B cell (primary cell): ENCODE measurements at regions not wholly inside any gene's neighbourhood (a gene's known extent, or its start where the extent isn't known, plus 50 kb on each side); places are given as distances from the start of the nearest gene placed in this dataset.

Experiments
- EZH2 ChIP-seq: IDR thresholded peaks from 2 replicates; pipeline ENCODE4 v1.6.1; 2012; ENCODE audit warnings: borderline replicate concordance, low read depth, mild to moderate bottlenecking, moderate library complexity, low read length; ENCODE audit not compliant: insufficient read depth, poor library complexity, severe bottlenecking
- TF ChIP-seq, protein P1 (sequence below): fragments of 200-600 bp; IDR thresholded peaks from one replicate; pipeline ENCODE4 v1.8.0; 2022; ENCODE audit warnings: antibody characterized with exemption, mild to moderate bottlenecking

DNA sequence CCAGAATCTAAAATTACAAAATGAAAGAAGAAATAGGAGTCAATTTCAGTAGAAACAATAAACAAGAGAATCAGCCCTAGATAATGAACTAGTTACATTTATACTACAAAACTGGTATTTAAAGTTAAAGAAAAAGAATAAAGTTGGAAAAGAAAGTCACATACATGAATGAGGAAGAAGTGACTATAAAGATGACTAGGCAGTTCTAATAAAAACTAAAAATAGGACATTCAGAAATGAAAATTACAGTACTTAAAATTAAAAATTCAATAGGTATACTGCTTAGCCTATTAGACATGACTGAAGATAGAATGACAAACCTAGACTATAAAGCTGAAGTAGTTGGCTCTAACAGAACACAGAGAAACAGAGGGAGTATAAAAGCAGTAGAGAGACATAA is 108.8 kb downstream of the AHR start:
- no peak for TF ChIP-seq EZH2
- TF ChIP-seq, protein P1, sequence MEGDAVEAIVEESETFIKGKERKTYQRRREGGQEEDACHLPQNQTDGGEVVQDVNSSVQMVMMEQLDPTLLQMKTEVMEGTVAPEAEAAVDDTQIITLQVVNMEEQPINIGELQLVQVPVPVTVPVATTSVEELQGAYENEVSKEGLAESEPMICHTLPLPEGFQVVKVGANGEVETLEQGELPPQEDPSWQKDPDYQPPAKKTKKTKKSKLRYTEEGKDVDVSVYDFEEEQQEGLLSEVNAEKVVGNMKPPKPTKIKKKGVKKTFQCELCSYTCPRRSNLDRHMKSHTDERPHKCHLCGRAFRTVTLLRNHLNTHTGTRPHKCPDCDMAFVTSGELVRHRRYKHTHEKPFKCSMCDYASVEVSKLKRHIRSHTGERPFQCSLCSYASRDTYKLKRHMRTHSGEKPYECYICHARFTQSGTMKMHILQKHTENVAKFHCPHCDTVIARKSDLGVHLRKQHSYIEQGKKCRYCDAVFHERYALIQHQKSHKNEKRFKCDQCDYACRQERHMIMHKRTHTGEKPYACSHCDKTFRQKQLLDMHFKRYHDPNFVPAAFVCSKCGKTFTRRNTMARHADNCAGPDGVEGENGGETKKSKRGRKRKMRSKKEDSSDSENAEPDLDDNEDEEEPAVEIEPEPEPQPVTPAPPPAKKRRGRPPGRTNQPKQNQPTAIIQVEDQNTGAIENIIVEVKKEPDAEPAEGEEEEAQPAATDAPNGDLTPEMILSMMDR: no peak
